ENCODE measurements at regions not wholly inside any gene's neighbourhood (a gene's known extent, or its start where the extent isn't known, plus 50 kb on each side); places are given as distances from the start of the nearest gene placed in this dataset.
A peak's percentile ranks its signal among the peaks of the same experiment; 100 is the strongest.

- TF ChIP-seq CTCF (IDR thresholded peaks at IDR 0.05) (no peak), POLR2A (IDR thresholded peaks at IDR 0.05) (no peak)
- intact Hi-C loops (cut with DNase I): no loop called here
Observed at GRCh38 chr18:75551071-75551470, 123.6 kb upstream of the SMIM21 start.

GRCh38 chr18:75548353-75548905, 120.9 kb upstream of the SMIM21 start:
- Histone ChIP-seq H3K27ac (no peak overlapping the region), H3K9me3 (replicated peaks in 1 of 3) (no peaks in the 10 kb centered on the region), H3K4me3 (no peak overlapping the region), H3K36me3 (replicated peaks in 1 of 2) (no peaks in the 10 kb centered on the region), H3K4me1 (replicated peaks in 1 of 2) (no peaks in the 10 kb centered on the region), H3K27me3 (no peaks in the 10 kb centered on the region)
- DNase-seq: peak in 1 of 7 donors; percentile 63
- intact Hi-C loops (cut with DNase I): no loop called here
- WGBS, 4 donors: 60 to 65% (median 61%) methylated on average over 9 to 10 of the region's 10 CpGs
- TF ChIP-seq POLR2A (IDR thresholded peaks at IDR 0.05) (no peak), CTCF (IDR thresholded peaks at IDR 0.05) (no peak)

More at GRCh38 chr18:75551071-75551470, 123.6 kb upstream of the SMIM21 start:
- WGBS, 4 donors: 44 to 50% (median 46%) methylated on average over 3 to 4 of the region's 4 CpGs
- no peaks in the 10 kb centered on the region for H3K4me1 ChIP-seq (replicated peaks in 1 of 2)
- H3K36me3 ChIP-seq (replicated peaks in 1 of 2): no peaks in the 10 kb centered on the region
- no peak for DNase-seq
- H3K27ac ChIP-seq: no peak overlapping the region
- H3K4me3 ChIP-seq: no peak overlapping the region
- no peaks in the 10 kb centered on the region for H3K9me3 ChIP-seq (replicated peaks in 1 of 3)
- H3K27me3 ChIP-seq: no peaks in the 10 kb centered on the region

GRCh38 chr18:75546964-75547363, 119.5 kb upstream of the SMIM21 start:
- no peak for TF ChIP-seq CTCF (IDR thresholded peaks at IDR 0.05)
- no peak for TF ChIP-seq POLR2A (IDR thresholded peaks at IDR 0.05)
- H3K27me3 ChIP-seq: no peaks in the 10 kb centered on the region
- no peaks in the 10 kb centered on the region for H3K9me3 ChIP-seq (replicated peaks in 1 of 3)
- 69 to 86% (median 81%) methylated on average over 7 of the region's 7 CpGs for WGBS, 4 donors
- no peak for DNase-seq
- no peak overlapping the region for H3K27ac ChIP-seq
- no peaks in the 10 kb centered on the region for H3K36me3 ChIP-seq (replicated peaks in 1 of 2)
- H3K4me3 ChIP-seq: no peak overlapping the region
- no peaks in the 10 kb centered on the region for H3K4me1 ChIP-seq (replicated peaks in 1 of 2)
- intact Hi-C loops (cut with DNase I): no loop called here

- WGBS, 4 donors: 66 to 73% (median 68%) methylated on average over 6 of the region's 6 CpGs
- Histone ChIP-seq H3K27me3 (no peaks in the 10 kb centered on the region), H3K36me3 (replicated peaks in 1 of 2) (no peaks in the 10 kb centered on the region), H3K4me3 (no peak overlapping the region), H3K27ac (no peak overlapping the region), H3K4me1 (replicated peaks in 1 of 2) (no peaks in the 10 kb centered on the region), H3K9me3 (replicated peaks in 1 of 3) (no peaks in the 10 kb centered on the region)
- intact Hi-C loops (cut with DNase I): no loop called here
- TF ChIP-seq POLR2A (IDR thresholded peaks at IDR 0.05): no peak
- no peak for TF ChIP-seq CTCF (IDR thresholded peaks at IDR 0.05)
- no peak for DNase-seq
Observed at GRCh38 chr18:75545189-75545588, 117.7 kb upstream of the SMIM21 start.

Measured in adrenal gland (tissue), 9 donors.